H54 (cell line): ENCODE measurements at regions not wholly inside any gene's neighbourhood (a gene's known extent, or its start where the extent isn't known, plus 50 kb on each side); places are given as distances from the start of the nearest gene placed in this dataset.

Experiments used
- DNase-seq: peaks from one replicate; pipeline ENCODE4 v3.0.0; 2011; ENCODE audit warnings: low spot score, mixed read lengths; ENCODE audit not compliant: insufficient read length
- FAIRE-seq: peaks from 3 replicates; lab custom pipeline; 2011; peaks lifted over from hg19 to GRCh38; lab: Jason Lieb, UNC
- POLR2A ChIP-seq: IDR thresholded peaks from 2 replicates; pipeline ENCODE4 v1.6.1; 2011; ENCODE audit warnings: low read depth, mild to moderate bottlenecking, low read length

DNA sequence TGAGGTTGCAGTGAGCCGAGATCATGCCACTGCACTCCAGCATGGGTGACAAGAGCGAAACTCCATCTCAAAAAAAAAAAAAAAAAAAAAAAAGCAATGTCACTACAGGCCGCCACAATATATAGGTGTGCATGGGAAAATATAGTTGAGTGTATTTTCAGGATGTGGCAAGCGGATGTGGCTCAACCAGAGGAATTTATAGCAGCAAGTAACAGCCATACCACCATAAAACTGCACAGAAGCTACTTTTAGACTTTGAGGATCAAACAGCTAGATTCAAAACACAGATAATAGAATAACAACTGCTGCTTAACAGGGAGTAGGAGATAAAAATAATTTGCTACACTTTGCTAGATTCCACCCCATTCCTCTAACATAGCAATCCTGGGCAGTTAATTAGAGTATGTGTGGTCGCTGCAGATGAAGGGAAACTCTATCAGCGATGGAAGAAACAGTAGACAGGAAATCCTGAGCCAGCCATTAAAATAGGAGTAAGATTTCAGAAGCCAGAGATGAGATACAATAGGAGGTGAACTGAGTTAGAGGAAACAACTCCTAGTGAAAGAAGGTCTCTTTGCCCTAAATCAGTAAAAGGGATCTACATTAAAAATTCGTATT, 318.7 kb upstream of the STT3B start:
- TF ChIP-seq POLR2A = no peak
- no peak for FAIRE-seq
- no peak for DNase-seq

DNA sequence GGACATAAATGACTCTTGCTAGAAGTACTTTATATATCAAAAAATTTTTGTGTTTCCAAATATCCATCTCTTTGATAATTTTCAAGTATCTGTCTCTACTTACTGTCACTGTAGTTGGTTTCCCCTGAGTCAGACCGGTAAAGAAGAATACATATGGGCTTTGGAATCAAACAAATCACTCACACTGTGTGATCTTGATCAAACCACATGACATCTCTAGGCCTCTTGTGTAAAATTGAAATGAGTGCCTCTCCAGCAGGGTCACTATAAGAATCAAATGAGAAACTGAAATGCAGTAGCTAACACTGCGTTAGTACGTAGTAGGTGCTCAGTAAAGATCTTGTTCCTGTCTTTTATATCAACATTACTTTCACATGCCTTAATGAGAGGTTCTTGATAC, 314.6 kb upstream of the STT3B start:
- no peak for DNase-seq
- no peak for TF ChIP-seq POLR2A
- FAIRE-seq = no peak

DNA sequence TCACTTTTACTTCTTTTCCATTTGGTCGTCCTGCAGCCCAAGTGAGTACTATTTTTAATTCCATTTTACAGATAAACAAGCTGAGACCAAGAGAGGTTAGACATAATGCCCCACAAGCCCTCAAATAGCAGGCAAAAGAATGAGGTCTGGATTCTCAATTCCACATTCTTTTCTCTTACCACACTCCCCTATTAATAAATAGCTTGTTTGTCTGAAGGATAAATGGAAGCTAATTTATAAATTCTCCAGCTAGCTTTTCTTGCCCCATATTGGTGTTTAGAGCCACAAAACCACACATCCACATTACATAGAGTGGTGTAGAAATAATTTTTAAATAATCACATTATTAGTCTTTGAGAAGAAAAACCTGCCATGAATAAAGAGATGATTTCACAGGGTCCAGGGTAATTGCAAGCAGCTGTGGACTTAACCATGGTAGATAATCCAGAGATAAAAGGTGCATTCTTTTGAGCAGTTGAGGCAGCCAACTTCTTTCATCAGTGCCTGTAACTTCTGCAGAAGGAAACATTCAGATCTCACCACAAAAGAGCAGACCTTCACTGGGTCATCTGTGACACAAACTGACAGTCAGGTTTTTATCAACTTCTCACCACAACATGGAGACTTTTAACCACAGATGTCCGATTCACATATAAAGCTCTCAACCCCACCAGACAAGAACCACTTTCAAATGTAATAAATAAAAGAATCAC, 313.4 kb upstream of the STT3B start:
- TF ChIP-seq POLR2A = no peak
- DNase-seq = no peak
- FAIRE-seq = no peak

DNA sequence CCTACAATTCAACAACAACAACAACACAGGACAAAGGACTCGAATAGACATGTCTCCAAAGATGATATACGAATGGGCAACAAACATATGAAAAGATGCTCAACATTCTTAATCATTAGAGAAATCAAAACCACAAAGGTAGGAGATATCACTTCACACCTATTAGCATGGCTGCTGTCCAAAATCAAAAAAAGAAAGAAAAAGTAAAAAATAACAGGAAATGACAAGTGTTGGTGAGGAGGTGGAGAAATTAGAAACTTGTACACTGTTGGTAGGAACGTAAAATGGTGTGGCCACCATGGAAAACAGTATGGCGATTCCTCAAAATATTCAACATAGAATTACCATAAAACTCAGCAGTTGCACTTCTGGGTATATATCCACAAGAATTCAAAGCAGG, 312.3 kb upstream of the STT3B start:
- no peak for TF ChIP-seq POLR2A
- DNase-seq = no peak
- no peak for FAIRE-seq

DNA sequence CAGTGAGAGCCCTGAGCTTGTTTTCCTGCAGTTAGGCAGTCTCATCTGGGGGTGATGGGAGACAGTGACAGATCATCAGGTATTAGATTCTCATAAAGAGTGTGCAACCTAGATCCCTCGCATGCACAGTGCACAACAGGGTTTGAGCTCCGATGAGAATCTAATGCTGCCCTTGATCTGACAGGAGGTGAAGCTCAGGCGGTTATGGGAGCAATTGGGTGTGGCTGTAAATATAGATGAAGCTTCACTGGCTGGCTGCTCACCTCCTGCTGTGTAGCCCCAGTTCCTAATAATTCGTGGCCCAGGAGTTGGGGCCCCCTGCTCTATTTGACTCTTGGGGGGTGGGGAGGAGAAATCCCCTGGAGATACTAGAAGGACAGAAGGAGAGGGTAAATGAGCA, 309.4 kb upstream of the STT3B start:
- FAIRE-seq (no peak), DNase-seq (no peak)
- no peak for TF ChIP-seq POLR2A

DNA sequence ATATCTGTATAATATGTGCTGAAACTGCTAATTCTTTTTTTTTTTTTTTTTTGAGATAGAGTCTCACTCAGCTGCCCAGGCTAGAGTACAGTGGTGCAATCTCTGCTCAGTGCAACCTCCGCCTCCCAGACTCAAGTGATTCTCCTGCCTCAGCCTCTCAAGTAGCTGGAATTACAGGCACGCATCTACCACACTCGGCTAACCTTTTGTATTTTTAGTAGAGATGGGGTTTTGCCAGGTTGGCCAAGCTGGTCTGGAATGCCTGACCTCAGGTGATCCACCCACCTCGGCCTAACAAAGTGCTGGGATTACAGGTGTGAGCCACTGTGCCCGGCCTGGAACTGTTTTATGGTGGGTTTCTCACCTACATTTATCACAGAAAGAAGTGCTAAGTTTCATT, 307.8 kb upstream of the STT3B start:
- TF ChIP-seq POLR2A = no peak
- FAIRE-seq (no peak), DNase-seq (no peak)

DNA sequence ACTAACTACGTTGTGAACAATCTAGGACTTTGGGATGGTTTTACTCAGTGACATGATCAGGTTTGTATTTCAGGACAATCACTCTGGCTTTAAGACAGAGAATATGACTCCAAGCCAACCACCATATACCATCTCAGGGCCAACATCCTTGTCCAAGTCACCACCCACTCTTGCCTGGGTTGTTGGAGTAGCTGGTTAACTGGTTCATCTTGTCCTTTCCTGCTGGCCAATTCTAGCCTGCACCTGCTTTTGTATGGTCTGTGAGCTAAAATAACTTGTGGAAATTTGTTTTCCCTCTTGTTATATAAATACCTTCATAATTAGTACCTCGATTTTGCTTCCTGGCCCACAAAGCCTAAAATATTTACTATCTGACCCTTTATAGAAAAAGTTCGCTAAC, 306.8 kb upstream of the STT3B start:
- no peak for FAIRE-seq
- no peak for DNase-seq
- TF ChIP-seq POLR2A = no peak

DNA sequence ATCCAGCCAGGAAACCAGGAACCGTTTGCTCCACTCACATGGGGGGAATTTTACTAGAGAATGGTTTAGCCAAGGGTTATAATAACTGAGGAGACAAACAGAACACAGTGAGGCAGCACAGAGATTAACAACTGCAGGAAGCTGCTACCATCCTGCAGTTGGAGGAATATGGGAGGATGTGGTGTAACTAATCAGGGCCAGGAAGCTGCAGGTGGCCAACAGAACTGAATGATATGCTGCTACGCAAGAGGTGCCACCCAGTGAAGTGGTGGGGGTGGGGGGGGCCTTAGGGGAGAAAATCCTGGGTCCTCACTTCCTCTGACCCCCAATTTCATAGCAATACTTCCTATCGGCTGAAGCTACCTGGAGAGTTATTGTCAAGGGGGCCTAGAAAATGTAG, 306.4 kb upstream of the STT3B start:
- no peak for TF ChIP-seq POLR2A
- FAIRE-seq (no peak), DNase-seq (no peak)

DNA sequence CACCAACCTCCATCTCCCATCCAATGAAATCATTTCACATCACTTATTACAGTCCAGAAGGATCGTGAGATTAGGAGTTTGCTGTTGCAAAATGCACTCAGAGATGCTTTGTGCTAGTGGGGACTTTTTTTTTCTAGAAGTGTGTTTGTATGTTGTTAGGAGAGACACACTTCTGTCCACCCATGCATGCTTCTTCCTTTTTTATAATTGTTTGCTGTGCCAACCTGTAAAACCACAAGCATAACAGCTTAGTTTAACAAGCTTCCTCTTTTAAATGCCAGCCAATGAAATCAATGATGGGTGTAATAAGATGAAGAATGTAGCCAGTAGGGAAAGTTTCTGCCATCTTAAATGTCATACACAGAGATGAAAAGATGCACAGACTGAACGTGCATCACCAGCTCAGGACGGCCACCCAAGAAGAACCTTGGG, 305.6 kb upstream of the STT3B start:
- DNase-seq (no peak), FAIRE-seq (no peak)
- no peak for TF ChIP-seq POLR2A

DNA sequence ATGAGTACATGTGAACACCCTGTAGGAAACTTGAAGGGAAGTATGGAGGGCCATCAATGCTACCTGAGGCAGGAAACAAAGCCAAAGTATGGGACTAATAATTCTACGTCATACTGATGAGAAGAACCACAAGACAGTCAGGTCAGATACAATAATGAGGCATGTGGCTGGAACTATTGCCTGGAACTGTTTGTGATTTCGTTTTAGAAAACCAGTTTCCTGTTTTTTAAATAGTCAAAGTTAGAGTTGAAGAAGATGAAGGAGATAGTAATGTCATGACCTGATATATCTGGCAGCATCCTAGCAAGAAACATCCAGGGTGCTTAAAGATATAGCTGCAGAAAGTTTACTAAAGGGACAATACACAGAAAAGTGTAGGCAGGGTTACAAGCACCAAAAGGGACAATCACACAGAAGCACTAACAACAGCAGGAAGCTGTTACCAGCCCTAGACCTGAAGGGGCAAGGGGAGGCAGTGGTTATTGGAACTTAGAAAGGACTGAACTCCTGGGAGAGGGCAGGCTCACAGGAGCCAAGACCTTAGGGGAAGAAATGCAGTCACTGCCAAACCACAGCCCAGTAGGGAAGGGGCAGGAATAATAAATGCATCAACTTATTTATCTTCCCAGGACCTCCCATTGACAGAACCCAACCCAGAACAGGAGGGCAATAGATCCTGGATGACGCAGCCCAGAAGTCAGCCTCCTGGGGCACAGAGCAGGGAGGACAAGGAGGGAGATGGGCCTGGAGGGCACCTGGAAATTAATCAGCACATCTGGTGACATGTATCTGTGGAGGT, 302.1 kb upstream of the STT3B start:
- FAIRE-seq (no peak), DNase-seq (no peak)
- no peak for TF ChIP-seq POLR2A

DNA sequence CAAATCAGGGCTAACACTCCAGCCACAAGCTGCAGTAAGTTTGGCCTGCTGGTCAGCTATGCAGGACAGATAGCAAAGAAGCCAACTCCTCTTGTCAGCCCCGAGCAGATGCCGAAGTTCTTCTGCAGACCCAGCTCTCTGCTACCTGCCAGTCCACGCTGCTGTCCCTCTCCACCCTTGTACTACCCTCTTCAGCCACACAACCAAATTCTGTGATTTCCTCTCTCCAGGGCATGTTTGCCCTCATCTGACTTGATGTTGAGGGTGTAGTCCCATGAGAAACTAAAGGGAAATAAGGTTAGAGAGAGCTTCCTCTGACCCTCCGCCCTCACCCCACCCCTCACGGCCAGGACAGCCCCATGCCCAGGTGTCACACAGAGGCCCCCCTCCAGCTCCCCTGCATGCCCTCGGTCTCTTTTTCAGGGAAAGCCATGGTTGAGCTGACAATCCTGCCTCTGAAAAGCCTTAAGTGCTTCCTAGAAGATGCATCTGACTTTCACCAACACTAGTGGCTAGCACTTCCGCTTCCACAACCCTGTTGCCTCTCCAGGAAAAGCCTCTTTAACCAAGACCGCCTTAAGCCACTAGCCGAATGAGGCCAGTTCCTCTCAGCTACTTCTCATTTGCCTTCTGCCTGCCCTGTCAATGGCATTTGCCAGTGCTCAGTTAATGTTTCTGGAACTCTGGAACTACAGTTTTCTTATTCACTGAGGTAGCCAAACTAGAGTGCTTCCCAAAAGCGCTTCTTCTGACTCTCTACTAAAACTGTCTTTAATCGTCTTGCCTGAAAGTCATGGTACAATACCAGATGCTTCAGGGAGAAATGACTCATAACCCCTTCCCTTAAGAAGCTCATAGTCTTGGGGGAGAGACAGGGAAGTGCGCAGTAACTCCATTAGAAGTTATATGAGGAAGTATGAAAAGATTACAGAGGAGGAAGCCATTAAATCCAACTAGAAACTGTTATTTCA, 300.4 kb upstream of the STT3B start:
- TF ChIP-seq POLR2A = no peak
- no peak for FAIRE-seq
- no peak for DNase-seq

DNA sequence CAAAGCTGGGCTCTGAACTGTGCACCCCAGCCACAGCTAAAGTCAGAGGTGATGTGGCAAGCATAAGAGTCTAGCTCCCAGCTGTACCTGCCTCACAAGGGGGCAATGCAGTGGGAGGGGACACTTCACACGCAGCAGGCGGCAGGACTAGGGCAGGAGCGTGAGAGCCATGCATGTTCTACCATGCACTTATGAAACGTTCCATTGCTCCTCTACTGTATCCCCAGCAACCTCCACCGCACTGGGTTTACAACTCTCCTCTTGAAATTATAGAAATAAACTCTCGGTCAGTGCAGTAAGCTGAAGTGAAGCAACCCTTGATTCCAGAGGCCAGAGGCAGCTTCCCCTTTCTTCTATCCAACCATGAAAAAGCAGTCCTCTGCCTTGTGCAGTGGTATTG, 298.6 kb upstream of the STT3B start:
- FAIRE-seq (no peak), DNase-seq (no peak)
- no peak for TF ChIP-seq POLR2A

DNA sequence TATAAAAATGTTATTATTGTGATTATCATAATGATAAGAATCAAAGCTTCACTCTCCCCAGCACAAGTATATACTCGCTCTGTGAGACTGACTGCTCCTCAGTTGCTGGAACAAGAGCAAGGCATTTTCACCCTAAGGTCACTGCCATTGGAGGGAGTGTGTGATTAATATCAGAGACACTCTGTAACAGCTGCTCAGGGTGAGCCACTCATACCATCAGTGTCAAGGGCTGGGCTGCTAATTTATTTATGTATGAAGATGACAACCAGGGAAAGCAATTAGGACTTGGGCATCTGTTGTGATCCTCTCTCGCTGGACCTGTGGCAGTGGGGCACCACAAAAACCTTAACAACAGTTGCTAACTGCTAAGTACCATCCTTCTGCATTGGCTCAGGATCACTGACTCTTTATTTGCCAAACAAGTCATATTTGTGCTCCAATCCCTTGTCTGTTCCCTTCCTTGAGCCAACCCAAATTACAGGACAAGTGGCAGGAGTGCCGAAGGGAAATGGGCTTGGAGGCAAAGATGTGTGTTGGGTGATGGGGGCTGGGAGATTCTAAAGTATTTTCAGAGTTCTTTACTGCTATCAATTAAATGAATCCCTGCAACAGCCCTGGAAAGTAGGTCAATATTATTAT, 297.5 kb upstream of the STT3B start:
- TF ChIP-seq POLR2A = no peak
- no peak for DNase-seq
- FAIRE-seq = no peak
